B cell (primary cell): ENCODE measurements at regions not wholly inside any gene's neighbourhood (a gene's known extent, or its start where the extent isn't known, plus 50 kb on each side); places are given as distances from the start of the nearest gene placed in this dataset.

ENCODE experiments used
- ATAC-seq: fragments of 200-7000 bp; cut with Tn5 transposase; one replicate; pipeline ENCODE4 v1.10.0; 2021; ENCODE audit warnings: low read depth, mild to moderate bottlenecking, moderate number of reproducible peaks, moderate library complexity
- CTCF ChIA-PET: fragments of 350-600 bp; sonication (Branson Sonifier 250); formaldehyde crosslinking; loops from one replicate; lab custom pipeline; 2021; ENCODE audit warnings: antibody characterized with exemption, inconsistent platforms; lab: Charles Lee
- POLR2A ChIA-PET: fragments of 350-600 bp; sonication (Branson Sonifier 250); formaldehyde crosslinking; loops from one replicate; lab custom pipeline; 2021; ENCODE audit warnings: antibody characterized with exemption; lab: Charles Lee
- DNase-seq: peaks from one replicate; pipeline ENCODE4 v3.0.0; 2013
- H2AFZ ChIP-seq: 2 replicates; pipeline ENCODE4 v1.6.1; 2012; ENCODE audit warnings: mild to moderate bottlenecking, low read depth, low read length; ENCODE audit not compliant: insufficient read depth, poor library complexity, severe bottlenecking
- H3K27ac ChIP-seq, 2 donors: 1 replicate in 1 of 2; 2 replicates in 1 of 2; pipeline ENCODE4 v1.5.1; 2012 to 2013; ENCODE audit warnings: low read length in 2 of 2, mild to moderate bottlenecking in 2 of 2, moderate library complexity in 1 of 2
- H3K27me3 ChIP-seq, 4 experiments: fragments of 200-600 bp in 1 of 4; sonication (generic) in 1 of 4; replicated peaks in 1 of 4; 1 replicate in 2 of 4; 2 replicates in 2 of 4; pipeline versions ENCODE4 v1.6.1 to v1.7.0; 2013 to 2016; ENCODE audit warnings: low read length in 3 of 4, mild to moderate bottlenecking in 2 of 4, mixed read lengths in 1 of 4, moderate library complexity in 1 of 4; ENCODE audit not compliant: insufficient read depth in 4 of 4, control insufficient read depth in 3 of 4; ENCODE audit errors: control extremely low read depth in 1 of 4
- H3K36me3 ChIP-seq, 2 experiments: replicated peaks in 1 of 2; 1 replicate in 1 of 2; 2 replicates in 1 of 2; pipeline versions ENCODE4 v1.6.1 to v1.7.1; 2013; ENCODE audit warnings: low read length in 1 of 2; ENCODE audit not compliant: insufficient read depth in 2 of 2, control insufficient read depth in 1 of 2; ENCODE audit errors: control extremely low read depth in 1 of 2, extremely low read depth in 1 of 2
- H3K4me1 ChIP-seq, 2 donors: fragments of 200-600 bp in 1 of 2; sonication (generic) in 1 of 2; 1 replicate in 1 of 2; 2 replicates in 1 of 2; pipeline versions ENCODE4 v1.5.1 to v1.6.1; 2013 to 2017; ENCODE audit warnings: low read length in 2 of 2; ENCODE audit not compliant: control insufficient read depth in 2 of 2, insufficient read depth in 2 of 2
- H3K4me2 ChIP-seq: replicated peaks from 2 replicates; pipeline ENCODE3; 2012; ENCODE audit warnings: mild to moderate bottlenecking, low read depth, low read length; ENCODE audit not compliant: poor library complexity, severe bottlenecking
- H3K4me3 ChIP-seq, 5 experiments: fragments of 200-600 bp in 1 of 5; sonication (generic) in 1 of 5; 1 replicate in 3 of 5; 2 replicates in 2 of 5; pipeline versions ENCODE4 v1.5.1 to v1.7.0; 2011 to 2016; ENCODE audit warnings: low read length in 4 of 5, mild to moderate bottlenecking in 4 of 5, low read depth in 2 of 5, control low read depth in 1 of 5, moderate library complexity in 1 of 5; ENCODE audit not compliant: insufficient read depth in 1 of 5; ENCODE audit errors: control extremely low read depth in 1 of 5, extremely low read depth in 1 of 5
- H3K79me2 ChIP-seq: fragments of 200-600 bp; sonication (generic); one replicate; pipeline ENCODE4 v1.6.0; 2016; ENCODE audit warnings: low read length; ENCODE audit not compliant: control insufficient read depth, insufficient read depth
- H3K9ac ChIP-seq: fragments of 200-600 bp; sonication (generic); 2 replicates; pipeline ENCODE4 v1.6.1; 2017; ENCODE audit warnings: mild to moderate bottlenecking, low read length, moderate library complexity
- H3K9me3 ChIP-seq, 3 donors: one replicate each; pipeline versions ENCODE4 v1.6.1 to v1.7.1; 2013; ENCODE audit warnings: low read length in 2 of 3; ENCODE audit not compliant: control insufficient read depth in 2 of 3, insufficient read depth in 1 of 3; ENCODE audit errors: control extremely low read depth in 1 of 3
- H4K20me1 ChIP-seq: 2 replicates; pipeline ENCODE4 v1.6.0; 2012; ENCODE audit warnings: mild to moderate bottlenecking, low read length; ENCODE audit not compliant: insufficient read depth, control insufficient read depth, poor library complexity, severe bottlenecking
- H3K27ac Mint-ChIP-seq: one replicate; pipeline ENCODE4 v1.8.0; 2021; ENCODE audit warnings: mixed read lengths
- H3K27me3 Mint-ChIP-seq: one replicate; pipeline ENCODE4 v1.8.0; 2021; ENCODE audit warnings: mixed read lengths
- H3K4me1 Mint-ChIP-seq: one replicate; pipeline ENCODE4 v1.8.0; 2021; ENCODE audit warnings: mixed read lengths
- H3K4me3 Mint-ChIP-seq: one replicate; pipeline ENCODE4 v1.8.0; 2021; ENCODE audit warnings: mixed read lengths
- H3K9me3 Mint-ChIP-seq: one replicate; pipeline ENCODE4 v1.8.0; 2022; ENCODE audit warnings: mixed read lengths; ENCODE audit not compliant: insufficient read depth
- CTCF ChIP-seq: fragments of 200-600 bp; IDR thresholded peaks from one replicate; pipeline ENCODE4 v1.8.0; 2022; ENCODE audit warnings: antibody characterized with exemption, mild to moderate bottlenecking
- EZH2 ChIP-seq: IDR thresholded peaks from 2 replicates; pipeline ENCODE4 v1.6.1; 2012; ENCODE audit warnings: borderline replicate concordance, low read depth, mild to moderate bottlenecking, moderate library complexity, low read length; ENCODE audit not compliant: insufficient read depth, poor library complexity, severe bottlenecking
- WGBS: methylation state at CpG from one replicate; pipeline ENCODE4 v1.1.5; 2013; ENCODE audit warnings: missing lambda C conversion rate; ENCODE audit not compliant: insufficient coverage; 5-methylcytosine and 5-hydroxymethylcytosine counted together
- intact Hi-C: fragments of 100-400 bp; cut with micrococcal nuclease; formaldehyde crosslinking; loops from one replicate; pipeline ENCODE4 v1.10.0; 2022

GRCh38 chr3:59438492-59438891 lies 388.7 kb upstream of the CFAP20DC start:
- POLR2A ChIA-PET: no interaction called here
- ATAC-seq (no peak), DNase-seq (no peak)
- H3K27ac ChIP-seq: no peak overlapping the region
- H3K27me3 ChIP-seq: no peaks in the 10 kb centered on the region
- peaks cover 0 to 3% (median 2%) of the 10 kb centered on the region in 3 donors for H3K9me3 ChIP-seq
- 93% methylated on average over 4 of the region's 5 CpGs for WGBS
- no peaks in the 10 kb centered on the region for H3K9me3 Mint-ChIP-seq
- no peak overlapping the region for H3K4me3 Mint-ChIP-seq
- H3K4me1 ChIP-seq: no peaks in the 10 kb centered on the region
- no peak overlapping the region for H3K27ac Mint-ChIP-seq
- H3K4me2 ChIP-seq: no peak overlapping the region
- no peaks in the 10 kb centered on the region for H3K4me1 Mint-ChIP-seq
- intact Hi-C loops: no loop called here
- TF ChIP-seq EZH2: no peak
- TF ChIP-seq CTCF: no peak
- no peaks in the 10 kb centered on the region for H3K27me3 Mint-ChIP-seq
- no peak overlapping the region for H2AFZ ChIP-seq
- H3K36me3 ChIP-seq: no peaks in the 10 kb centered on the region
- CTCF ChIA-PET: no interaction called here
- H3K9ac ChIP-seq: no peak overlapping the region
- H4K20me1 ChIP-seq: no peaks in the 10 kb centered on the region
- no peaks in the 10 kb centered on the region for H3K79me2 ChIP-seq
- no peak overlapping the region for H3K4me3 ChIP-seq

- H3K27ac ChIP-seq: no peak overlapping the region
- ATAC-seq (no peak), DNase-seq (no peak)
- H3K36me3 ChIP-seq: no peaks in the 10 kb centered on the region
- H3K9ac ChIP-seq: no peak overlapping the region
- no peaks in the 10 kb centered on the region for H3K27me3 ChIP-seq
- H3K4me1 Mint-ChIP-seq: no peaks in the 10 kb centered on the region
- H3K9me3 Mint-ChIP-seq: peaks cover 4% of the 10 kb centered on the region
- no peaks in the 10 kb centered on the region for H4K20me1 ChIP-seq
- no peak overlapping the region for H3K4me3 ChIP-seq
- no peak overlapping the region for H3K4me2 ChIP-seq
- no peak overlapping the region for H2AFZ ChIP-seq
- no peaks in the 10 kb centered on the region for H3K4me1 ChIP-seq
- H3K9me3 ChIP-seq: peaks cover 0 to 8% (median 2%) of the 10 kb centered on the region in 3 donors
- no CpG with 5 or more reads among the region's 2 CpGs for WGBS
- POLR2A ChIA-PET: no interaction called here
- intact Hi-C loops: no loop called here
- H3K27ac Mint-ChIP-seq: no peak overlapping the region
- no peak overlapping the region for H3K4me3 Mint-ChIP-seq
- no peaks in the 10 kb centered on the region for H3K79me2 ChIP-seq
- TF ChIP-seq CTCF (no peak), EZH2 (no peak)
- CTCF ChIA-PET: interaction anchor here (0.7 kb wide), 1 partner anchor 131 kb away, joined by 3 read pairs; no protein-coding TSS in a partner anchor
- H3K27me3 Mint-ChIP-seq: no peaks in the 10 kb centered on the region
These were observed 386.5 kb upstream of the CFAP20DC start for GRCh38 chr3:59436164-59436958.
